OCI-LY7 (cell line): ENCODE measurements at regions not wholly inside any gene's neighbourhood (a gene's known extent, or its start where the extent isn't known, plus 50 kb on each side); places are given as distances from the start of the nearest gene placed in this dataset.

Experiments used
- BruUV-seq: library from RNA; stranded (reverse); fragments of 400-500 nt; replicated peaks from 2 replicates; lab custom pipeline; 2021; lab: Mats Ljungman, UMichigan
- CTCF ChIA-PET: fragments of 300-600 bp; sonication (Branson Sonifier 250); formaldehyde crosslinking; loops from one replicate; lab custom pipeline; 2022; ENCODE audit warnings: antibody characterized with exemption; ENCODE audit not compliant: unreplicated experiment; lab: Charles Lee
- POLR2A ChIA-PET: fragments of 300-600 bp; sonication (Branson Sonifier 250); formaldehyde crosslinking; loops from one replicate; lab custom pipeline; 2022; ENCODE audit warnings: antibody characterized with exemption; lab: Charles Lee
- DNase-seq: peaks from one replicate; pipeline ENCODE4 v3.0.0-alpha.2; 2015; ENCODE audit warnings: low spot score
- H2AFZ ChIP-seq: fragments of 200-600 bp; sonication (generic), shearing (Covaris generic); 2 replicates; pipeline ENCODE4 v1.6.1; 2014; ENCODE audit warnings: mild to moderate bottlenecking, antibody characterized with exemption, low read length, moderate library complexity
- H3K27ac ChIP-seq: fragments of 200-600 bp; sonication (generic); 2 replicates; pipeline ENCODE4 v1.5.1; 2014; ENCODE audit warnings: mixed run types, low read depth, mild to moderate bottlenecking, moderate library complexity, low read length, inconsistent platforms; ENCODE audit not compliant: poor library complexity, severe bottlenecking
- H3K36me3 ChIP-seq: fragments of 200-600 bp; sonication (generic); 2 replicates; pipeline ENCODE4 v1.6.1; 2014; ENCODE audit warnings: mild to moderate bottlenecking, antibody characterized with exemption, low read length, moderate library complexity, mixed read lengths; ENCODE audit not compliant: insufficient read depth
- H3K4me1 ChIP-seq: fragments of 200-600 bp; sonication (generic); 2 replicates; pipeline ENCODE4 v1.5.1; 2014; ENCODE audit warnings: mild to moderate bottlenecking, low read length; ENCODE audit not compliant: insufficient read depth, poor library complexity, severe bottlenecking
- H3K4me2 ChIP-seq: fragments of 200-600 bp; sonication (generic); 2 replicates; pipeline ENCODE4 v1.6.1; 2014; ENCODE audit warnings: mild to moderate bottlenecking, low read length
- H3K4me3 ChIP-seq: fragments of 200-600 bp; sonication (generic); 2 replicates; pipeline ENCODE4 v1.5.1; 2014; ENCODE audit warnings: mild to moderate bottlenecking, low read depth, low read length; ENCODE audit not compliant: poor library complexity, severe bottlenecking
- H3K79me2 ChIP-seq: fragments of 200-600 bp; sonication (generic); 2 replicates; pipeline ENCODE4 v1.6.1; 2016; ENCODE audit warnings: low read depth, mild to moderate bottlenecking, low read length, moderate library complexity, mixed read lengths; ENCODE audit not compliant: insufficient read depth
- H3K9me2 ChIP-seq: fragments of 200-600 bp; sonication (generic); 2 replicates; pipeline ENCODE4 v1.6.1; 2016; ENCODE audit warnings: mild to moderate bottlenecking, low read length, mixed read lengths; ENCODE audit not compliant: insufficient read depth
- H3K9me3 ChIP-seq: fragments of 200-600 bp; sonication (generic); 2 replicates; pipeline ENCODE4 v1.6.1; 2014; ENCODE audit warnings: mild to moderate bottlenecking, mixed run types, low read length, mixed read lengths
- H4K20me1 ChIP-seq: fragments of 200-600 bp; sonication (generic); 2 replicates; pipeline ENCODE4 v1.6.1; 2014; ENCODE audit warnings: mild to moderate bottlenecking, antibody characterized with exemption, low read length, moderate library complexity, mixed read lengths; ENCODE audit not compliant: insufficient read depth
- EZH2phosphoT487 ChIP-seq: fragments of 200-600 bp; sonication (generic); IDR thresholded peaks from 2 replicates; pipeline ENCODE4 v1.6.1; 2018; ENCODE audit warnings: low read depth, borderline replicate concordance, mild to moderate bottlenecking, mixed run types, antibody characterized with exemption, low read length, moderate library complexity, mixed read lengths
- intact Hi-C: fragments of 100-400 bp; cut with micrococcal nuclease; formaldehyde crosslinking; loops from one replicate; pipeline ENCODE4 v1.10.0; 2022; ENCODE audit not compliant: unreplicated experiment
- TF ChIP-seq, protein P1 (sequence below): fragments of 200-600 bp; sonication (generic); conservative IDR thresholded peaks from 2 replicates; pipeline ENCODE4 v1.5.1; 2014; ENCODE audit warnings: mild to moderate bottlenecking, antibody characterized with exemption, low read length, moderate library complexity, mixed read lengths

DNA sequence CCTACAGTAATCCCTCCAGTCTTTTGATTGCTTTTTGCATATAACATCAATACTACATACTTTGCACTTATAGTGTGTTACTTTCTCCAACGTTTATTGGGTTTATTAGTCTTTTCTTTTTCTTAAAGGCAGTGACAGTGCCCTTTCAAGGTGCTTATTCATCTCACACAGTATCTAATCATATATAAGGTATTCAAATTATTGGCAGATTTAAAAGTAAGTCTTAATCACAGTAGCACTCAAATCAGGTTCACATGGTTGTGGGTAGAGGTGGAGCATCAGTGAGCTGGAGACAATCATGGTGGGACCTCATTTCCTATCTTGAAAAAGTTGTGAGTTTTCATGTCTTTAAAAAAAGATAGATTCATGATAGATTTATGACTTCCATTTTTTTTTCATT is 706.2 kb downstream of the GALC start:
- no peaks in the 10 kb centered on the region for H3K36me3 ChIP-seq
- H3K4me3 ChIP-seq: no peak overlapping the region
- DNase-seq: no peak
- H3K9me2 ChIP-seq: no peaks in the 10 kb centered on the region
- no peak overlapping the region for H3K27ac ChIP-seq
- H2AFZ ChIP-seq: no peak overlapping the region
- H3K4me1 ChIP-seq: no peaks in the 10 kb centered on the region
- intact Hi-C loops: no loop called here
- POLR2A ChIA-PET: interaction anchor here (0.5 to 0.6 kb wide), 2 partner anchors 56 to 459 kb away, joined by 3 read pairs; no protein-coding TSS in a partner anchor
- BruUV-seq: no TSS peak
- no peaks in the 10 kb centered on the region for H3K79me2 ChIP-seq
- TF ChIP-seq, protein P1, sequence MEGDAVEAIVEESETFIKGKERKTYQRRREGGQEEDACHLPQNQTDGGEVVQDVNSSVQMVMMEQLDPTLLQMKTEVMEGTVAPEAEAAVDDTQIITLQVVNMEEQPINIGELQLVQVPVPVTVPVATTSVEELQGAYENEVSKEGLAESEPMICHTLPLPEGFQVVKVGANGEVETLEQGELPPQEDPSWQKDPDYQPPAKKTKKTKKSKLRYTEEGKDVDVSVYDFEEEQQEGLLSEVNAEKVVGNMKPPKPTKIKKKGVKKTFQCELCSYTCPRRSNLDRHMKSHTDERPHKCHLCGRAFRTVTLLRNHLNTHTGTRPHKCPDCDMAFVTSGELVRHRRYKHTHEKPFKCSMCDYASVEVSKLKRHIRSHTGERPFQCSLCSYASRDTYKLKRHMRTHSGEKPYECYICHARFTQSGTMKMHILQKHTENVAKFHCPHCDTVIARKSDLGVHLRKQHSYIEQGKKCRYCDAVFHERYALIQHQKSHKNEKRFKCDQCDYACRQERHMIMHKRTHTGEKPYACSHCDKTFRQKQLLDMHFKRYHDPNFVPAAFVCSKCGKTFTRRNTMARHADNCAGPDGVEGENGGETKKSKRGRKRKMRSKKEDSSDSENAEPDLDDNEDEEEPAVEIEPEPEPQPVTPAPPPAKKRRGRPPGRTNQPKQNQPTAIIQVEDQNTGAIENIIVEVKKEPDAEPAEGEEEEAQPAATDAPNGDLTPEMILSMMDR: no peak
- no peak for TF ChIP-seq EZH2phosphoT487
- H3K4me2 ChIP-seq: no peak overlapping the region
- peaks cover under 1% of the 10 kb centered on the region; the same call in 1 of the 2 replicates for H3K9me3 ChIP-seq
- CTCF ChIA-PET: no interaction called here
- H4K20me1 ChIP-seq: no peaks in the 10 kb centered on the region

DNA sequence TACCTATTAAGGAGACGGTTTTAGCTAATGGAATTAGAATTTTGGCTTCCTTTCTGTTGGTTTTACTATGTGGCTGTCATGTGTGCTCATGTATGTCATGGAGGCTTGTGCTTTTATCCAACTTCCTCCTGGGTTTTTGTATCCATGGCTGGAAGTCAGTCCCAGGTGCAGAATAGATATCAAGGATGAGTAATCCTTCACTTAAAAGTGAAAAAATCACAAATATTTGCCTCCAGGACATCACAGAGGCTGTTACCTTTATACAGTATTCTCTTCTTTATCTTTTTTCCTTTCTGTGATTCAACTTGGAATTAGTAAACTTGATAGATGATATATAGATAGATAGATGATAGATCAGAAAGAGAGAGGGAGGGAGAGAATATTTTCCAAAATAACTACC is 706.8 kb downstream of the GALC start:
- no peak overlapping the region for H2AFZ ChIP-seq
- H3K4me2 ChIP-seq: no peak overlapping the region
- intact Hi-C loops: no loop called here
- no peaks in the 10 kb centered on the region for H3K4me1 ChIP-seq
- no peaks in the 10 kb centered on the region for H3K79me2 ChIP-seq
- CTCF ChIA-PET: no interaction called here
- no peak overlapping the region for H3K4me3 ChIP-seq
- TF ChIP-seq, protein P1: no peak
- TF ChIP-seq EZH2phosphoT487: no peak
- no peak for DNase-seq
- POLR2A ChIA-PET: interaction anchor here (0.5 kb wide), 1 partner anchor 274 kb away, joined by 3 read pairs; no protein-coding TSS in a partner anchor
- H3K27ac ChIP-seq: no peak overlapping the region
- H3K9me3 ChIP-seq: no peaks in the 10 kb centered on the region
- no peaks in the 10 kb centered on the region for H4K20me1 ChIP-seq
- no peaks in the 10 kb centered on the region for H3K36me3 ChIP-seq
- no TSS peak for BruUV-seq
- H3K9me2 ChIP-seq: no peaks in the 10 kb centered on the region

DNA sequence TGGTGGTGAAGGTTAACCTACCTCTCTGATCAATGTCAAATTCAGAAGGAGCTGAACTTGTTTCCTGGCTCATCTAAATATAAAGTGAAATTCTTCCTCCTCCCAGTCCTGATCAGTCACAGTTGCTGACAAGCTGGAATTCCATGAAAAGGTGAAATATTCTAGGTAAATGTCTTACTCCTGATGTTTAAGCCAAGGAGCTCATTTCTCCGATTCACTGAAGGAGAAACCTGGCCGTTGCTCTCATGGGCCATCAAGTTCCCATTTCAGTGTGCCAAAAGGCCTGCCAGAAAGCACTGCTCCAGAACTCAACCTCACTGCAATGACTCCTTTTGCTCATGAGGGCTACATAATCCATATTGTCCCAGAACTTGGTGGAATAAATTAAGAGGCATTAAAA is 707.5 kb downstream of the GALC start:
- 0 out of 2 replicates have a peak overlapping the region, but pooled peaks have one; percentile 2 for H2AFZ ChIP-seq
- ChIA-PET CTCF (no interaction called here), POLR2A (interaction anchor here (0.5 to 0.9 kb wide), 3 partner anchors 24 to 370 kb away, joined by 3 to 4 read pairs (median 4); no protein-coding TSS in a partner anchor)
- no peaks in the 10 kb centered on the region for H3K9me3 ChIP-seq
- H3K36me3 ChIP-seq: no peaks in the 10 kb centered on the region
- H4K20me1 ChIP-seq: no peaks in the 10 kb centered on the region
- TF ChIP-seq EZH2phosphoT487: no peak
- no peak overlapping the region for H3K4me2 ChIP-seq
- H3K4me1 ChIP-seq: no peaks in the 10 kb centered on the region
- DNase-seq: no peak
- no peaks in the 10 kb centered on the region for H3K79me2 ChIP-seq
- H3K27ac ChIP-seq: no peak overlapping the region
- intact Hi-C loops: no loop called here
- H3K4me3 ChIP-seq: no peak overlapping the region
- no TSS peak for BruUV-seq
- no peaks in the 10 kb centered on the region for H3K9me2 ChIP-seq
